ENCODE measurements at regions not wholly inside any gene's neighbourhood (a gene's known extent, or its start where the extent isn't known, plus 50 kb on each side); places are given as distances from the start of the nearest gene placed in this dataset.
A peak's percentile ranks its signal among the peaks of the same experiment; 100 is the strongest.
"Not testable (repeated sequence)": the region's sequence is repeated elsewhere in the genome, so short reads cannot be mapped to it uniquely, and the experiment has no call there.

DNA sequence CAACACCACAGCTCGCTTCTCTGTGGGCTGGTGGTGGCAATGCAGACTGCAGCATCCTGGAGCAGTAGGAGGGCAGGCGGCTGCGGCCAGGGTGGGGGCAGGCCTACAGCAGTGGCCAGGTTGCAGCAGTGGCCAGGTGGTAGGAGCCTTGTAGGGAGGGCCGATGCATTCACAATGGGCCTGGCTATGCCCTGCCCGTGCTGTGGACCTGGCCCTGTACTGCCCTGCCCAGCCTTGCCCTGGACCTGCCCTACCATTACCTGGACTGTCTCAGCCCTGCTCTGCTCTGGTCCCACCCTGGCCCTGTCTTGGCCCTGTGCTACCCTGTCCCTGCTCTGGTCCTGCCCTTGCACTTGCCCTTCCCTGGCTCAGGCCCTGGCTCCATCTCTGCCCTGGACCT, 226.0 kb downstream of the LIPI start:
- not testable (repeated sequence) for H3K36me3 Mint-ChIP-seq; DNase-seq; H3K27me3 Mint-ChIP-seq; H3K4me1 Mint-ChIP-seq; H3K9me3 Mint-ChIP-seq; H3K27ac Mint-ChIP-seq; ATAC-seq (replicated peaks); H3K4me3 Mint-ChIP-seq

DNA sequence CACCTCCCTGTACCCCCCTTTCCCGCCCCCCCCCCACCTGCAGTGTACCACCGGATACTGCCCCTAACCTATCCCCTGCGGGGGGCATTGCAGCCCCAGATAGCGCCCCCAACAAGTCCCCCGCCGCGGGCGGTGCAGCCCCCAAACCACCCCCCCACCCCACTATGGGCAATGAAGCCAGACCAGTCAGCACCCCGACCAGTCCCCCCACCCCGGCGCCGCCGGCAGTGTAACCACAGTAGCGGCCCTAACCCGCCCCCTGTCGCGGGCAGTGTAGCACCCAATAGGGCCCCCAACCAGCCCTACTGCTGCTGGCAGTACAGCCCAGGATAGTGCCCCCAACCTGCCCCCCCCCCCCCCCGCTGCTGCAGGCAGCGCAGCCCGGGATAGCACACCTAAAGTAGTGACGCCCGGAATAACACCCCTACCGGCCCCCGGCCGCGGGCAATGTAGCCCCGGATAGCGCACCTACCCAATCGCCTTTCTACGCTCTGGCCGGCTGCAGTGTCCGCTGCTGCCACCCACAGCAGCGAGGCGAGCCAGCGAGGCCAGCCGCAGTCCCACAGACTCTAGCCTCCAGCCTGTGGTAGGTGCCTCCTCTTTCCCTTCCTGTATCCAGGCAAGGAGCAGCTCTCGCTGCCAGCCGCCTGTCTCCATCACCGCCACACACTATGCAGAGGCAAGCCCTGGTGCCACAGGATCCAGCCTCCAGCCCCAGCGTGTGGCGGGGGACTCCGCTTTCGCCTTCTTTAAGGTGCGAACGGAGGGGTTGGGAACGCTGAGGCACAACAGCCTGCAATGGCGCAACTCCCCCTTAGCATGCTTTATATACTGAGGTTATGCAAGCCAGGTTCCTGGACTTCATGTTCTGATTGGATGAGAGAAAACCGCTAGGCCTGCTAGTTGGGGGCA, 229.3 kb downstream of the LIPI start:
- peak overlapping the region in 1 of 2 donors; percentile 4 for H3K4me3 Mint-ChIP-seq
- not testable (repeated sequence) for H3K36me3 Mint-ChIP-seq; ATAC-seq (replicated peaks); H3K27me3 Mint-ChIP-seq; H3K4me1 Mint-ChIP-seq; DNase-seq; H3K9me3 Mint-ChIP-seq; H3K27ac Mint-ChIP-seq

DNA sequence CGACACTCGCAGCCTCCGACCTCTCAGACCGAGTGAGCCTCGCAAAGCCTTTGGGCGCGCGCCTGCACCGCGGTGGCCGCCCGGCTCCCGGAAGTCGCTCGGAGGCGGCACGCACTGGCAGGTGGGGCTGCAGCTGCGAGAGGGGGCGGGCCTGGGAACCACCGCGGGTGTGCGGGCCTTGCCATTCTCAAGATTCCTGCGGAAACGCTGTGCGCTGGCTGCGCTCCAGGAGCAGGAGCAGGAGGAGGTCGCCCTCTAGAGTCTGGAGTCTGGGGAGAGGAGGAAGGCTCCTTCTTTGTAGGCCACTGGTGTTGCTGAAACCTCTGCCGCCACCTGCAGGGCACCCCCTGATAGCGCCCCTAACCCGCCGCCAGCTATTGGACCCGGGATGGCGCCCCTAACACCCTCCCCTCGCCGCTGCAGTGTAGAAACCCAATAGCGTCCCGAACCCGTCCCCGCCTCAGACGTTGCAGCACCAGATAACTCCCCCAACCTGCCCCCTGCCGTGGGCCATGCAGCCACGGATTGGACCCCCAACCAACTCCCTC, 230.6 kb downstream of the LIPI start:
- not testable (repeated sequence) for H3K27ac Mint-ChIP-seq, H3K9me3 Mint-ChIP-seq, H3K27me3 Mint-ChIP-seq, H3K4me1 Mint-ChIP-seq, H3K36me3 Mint-ChIP-seq, DNase-seq
- H3K4me3 Mint-ChIP-seq, result peak overlapping the region; percentile 60 to 92
- ATAC-seq (replicated peaks), result peak; percentile 79 to 93

DNA sequence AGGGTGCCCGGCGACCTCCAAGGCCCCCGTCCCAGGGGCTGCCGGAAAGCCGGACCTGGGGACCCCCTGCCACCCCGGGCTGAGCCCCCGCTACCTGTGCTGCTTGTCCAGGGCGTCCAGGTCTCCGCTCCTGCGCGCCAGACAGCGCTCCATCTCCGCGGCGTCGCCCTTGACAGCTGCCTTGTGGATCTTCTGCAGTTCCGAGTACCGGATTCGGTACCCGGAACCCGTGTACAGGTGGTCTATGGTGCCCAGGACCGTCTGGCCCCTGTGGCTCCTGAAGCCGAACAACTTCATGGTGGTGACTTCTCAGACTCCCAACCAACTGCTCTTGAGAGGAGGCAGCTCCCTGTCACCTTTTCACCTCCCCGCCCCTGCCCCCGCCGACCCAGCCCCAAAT, 231.1 kb downstream of the LIPI start:
- not testable (repeated sequence) for H3K9me3 Mint-ChIP-seq

DNA sequence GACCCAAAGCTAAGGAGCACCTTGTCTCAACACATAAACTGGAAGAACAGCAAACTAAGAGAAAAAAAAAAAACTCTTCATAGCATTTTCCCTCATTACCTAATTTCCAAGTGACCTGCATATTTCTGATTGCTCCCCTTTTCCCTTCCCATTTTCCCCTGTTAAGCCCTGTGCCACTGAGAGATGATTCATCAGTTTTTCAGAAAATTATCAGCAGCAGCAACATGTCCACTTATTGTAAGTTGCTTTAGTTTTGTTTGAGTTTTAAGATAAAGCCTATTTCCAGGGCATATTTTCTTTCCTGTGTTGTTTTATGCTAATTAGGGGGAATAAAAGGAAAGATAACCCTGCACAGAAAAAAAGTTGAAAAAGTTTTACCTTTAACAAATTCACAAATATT, 236.2 kb downstream of the LIPI start:
- DNase-seq; H3K9me3 Mint-ChIP-seq; H3K27me3 Mint-ChIP-seq; ATAC-seq (replicated peaks); H3K4me1 Mint-ChIP-seq; H3K27ac Mint-ChIP-seq; H3K4me3 Mint-ChIP-seq; H3K36me3 Mint-ChIP-seq: not testable (repeated sequence)

More for the DNA sequence above, 231.1 kb downstream of the LIPI start:
- H3K36me3 Mint-ChIP-seq, H3K4me1 Mint-ChIP-seq, H3K27ac Mint-ChIP-seq, H3K27me3 Mint-ChIP-seq, DNase-seq: not testable (repeated sequence)
- peak overlapping the region in 1 of 2 donors; percentile 92 for H3K4me3 Mint-ChIP-seq
- ATAC-seq (replicated peaks), result peak in 1 of 2 donors; percentile 40

DNA sequence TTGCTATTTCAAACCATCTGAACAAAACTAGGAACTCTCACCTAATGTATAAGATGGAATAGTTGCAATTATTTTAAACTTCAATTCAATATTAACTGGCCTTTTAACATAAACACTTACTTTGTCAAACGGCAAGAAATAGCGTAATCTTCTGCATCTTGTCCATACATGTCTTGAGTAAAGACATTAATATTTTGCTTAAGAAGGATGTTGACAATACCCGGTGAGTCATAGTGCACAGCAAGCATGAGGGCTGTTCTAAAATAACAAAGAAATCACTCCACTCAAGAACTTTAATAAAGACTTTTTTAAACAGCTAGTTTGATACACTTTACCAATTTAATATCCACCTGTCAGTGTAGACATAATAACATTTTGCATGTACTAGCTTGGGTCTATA, 240.9 kb downstream of the LIPI start:
- H3K4me3 Mint-ChIP-seq; H3K27me3 Mint-ChIP-seq; DNase-seq; H3K36me3 Mint-ChIP-seq; H3K4me1 Mint-ChIP-seq; H3K27ac Mint-ChIP-seq; H3K9me3 Mint-ChIP-seq; ATAC-seq (replicated peaks): not testable (repeated sequence)

DNA sequence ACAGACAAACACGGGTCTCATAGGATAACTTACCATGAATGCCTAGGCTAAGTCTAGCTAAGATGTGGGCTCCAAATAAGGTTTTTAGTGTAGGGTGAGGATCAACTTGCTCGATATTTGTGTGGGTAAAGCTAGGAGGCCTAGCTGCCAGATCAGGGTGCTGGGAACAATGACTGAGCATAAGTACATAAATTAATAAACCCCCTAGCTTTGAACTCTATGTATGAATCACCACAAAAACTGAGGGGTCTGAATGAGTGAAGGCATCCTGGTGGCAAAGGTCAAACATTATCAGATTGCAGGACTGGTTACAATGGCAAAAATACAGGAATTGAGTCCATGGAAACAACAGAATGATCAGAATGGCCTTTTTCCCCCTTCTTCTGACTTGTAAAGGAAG, 241.8 kb downstream of the LIPI start:
- ATAC-seq (replicated peaks); H3K27ac Mint-ChIP-seq; H3K36me3 Mint-ChIP-seq; DNase-seq; H3K27me3 Mint-ChIP-seq; H3K9me3 Mint-ChIP-seq; H3K4me1 Mint-ChIP-seq; H3K4me3 Mint-ChIP-seq: not testable (repeated sequence)

DNA sequence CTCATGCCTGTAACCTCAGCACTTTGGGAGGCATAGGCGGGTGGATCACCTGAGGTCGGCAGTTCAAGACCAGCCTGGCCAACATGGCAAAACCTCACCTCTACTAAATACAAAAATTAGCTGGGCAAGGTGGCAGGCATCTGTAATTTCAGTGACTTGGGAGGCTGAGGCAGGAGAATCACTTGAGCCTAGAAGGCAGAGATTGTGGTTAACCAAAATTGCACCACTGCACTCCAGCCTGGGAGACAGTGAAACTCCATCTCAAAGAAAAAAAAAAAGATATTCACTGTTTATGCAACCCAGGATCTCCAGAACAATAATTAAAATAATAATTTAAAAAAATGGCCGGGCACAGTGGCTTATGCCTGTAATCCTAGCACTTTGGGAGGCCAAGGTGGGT, 247.5 kb downstream of the LIPI start:
- H3K36me3 Mint-ChIP-seq; H3K9me3 Mint-ChIP-seq; ATAC-seq (replicated peaks); H3K4me3 Mint-ChIP-seq; DNase-seq; H3K27me3 Mint-ChIP-seq; H3K4me1 Mint-ChIP-seq; H3K27ac Mint-ChIP-seq: not testable (repeated sequence)

DNA sequence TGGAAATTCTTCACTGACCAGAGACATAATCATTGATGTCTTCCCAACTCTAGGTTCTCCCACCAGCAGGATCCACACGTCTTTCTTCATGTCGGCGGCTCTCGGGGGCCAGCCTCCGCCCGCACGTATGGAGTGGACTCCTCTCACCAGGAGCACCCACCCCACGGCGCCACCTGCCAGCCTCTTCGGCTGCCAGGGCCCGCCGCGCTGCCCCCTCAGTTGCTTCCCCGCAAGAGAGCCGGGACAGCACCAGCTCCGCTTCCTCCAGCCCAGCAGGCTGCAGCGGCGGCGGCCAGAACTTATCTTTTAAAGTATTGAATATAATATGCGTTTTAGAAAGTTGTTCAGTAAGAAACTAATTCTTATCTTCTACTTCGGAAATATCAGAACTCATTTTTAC, 273.5 kb downstream of the LIPI start:
- H3K27me3 Mint-ChIP-seq, result no peaks in the 10 kb centered on the region
- H3K4me1 Mint-ChIP-seq, result no peaks in the 10 kb centered on the region
- no peak overlapping the region for H3K4me3 Mint-ChIP-seq
- ATAC-seq (replicated peaks) (no peak), DNase-seq (no peak)
- peaks cover 0 to 2% of the 10 kb centered on the region in 2 donors for H3K9me3 Mint-ChIP-seq
- no peak overlapping the region for H3K27ac Mint-ChIP-seq
- peaks cover 0 to 4% of the 10 kb centered on the region in 2 donors for H3K36me3 Mint-ChIP-seq

DNA sequence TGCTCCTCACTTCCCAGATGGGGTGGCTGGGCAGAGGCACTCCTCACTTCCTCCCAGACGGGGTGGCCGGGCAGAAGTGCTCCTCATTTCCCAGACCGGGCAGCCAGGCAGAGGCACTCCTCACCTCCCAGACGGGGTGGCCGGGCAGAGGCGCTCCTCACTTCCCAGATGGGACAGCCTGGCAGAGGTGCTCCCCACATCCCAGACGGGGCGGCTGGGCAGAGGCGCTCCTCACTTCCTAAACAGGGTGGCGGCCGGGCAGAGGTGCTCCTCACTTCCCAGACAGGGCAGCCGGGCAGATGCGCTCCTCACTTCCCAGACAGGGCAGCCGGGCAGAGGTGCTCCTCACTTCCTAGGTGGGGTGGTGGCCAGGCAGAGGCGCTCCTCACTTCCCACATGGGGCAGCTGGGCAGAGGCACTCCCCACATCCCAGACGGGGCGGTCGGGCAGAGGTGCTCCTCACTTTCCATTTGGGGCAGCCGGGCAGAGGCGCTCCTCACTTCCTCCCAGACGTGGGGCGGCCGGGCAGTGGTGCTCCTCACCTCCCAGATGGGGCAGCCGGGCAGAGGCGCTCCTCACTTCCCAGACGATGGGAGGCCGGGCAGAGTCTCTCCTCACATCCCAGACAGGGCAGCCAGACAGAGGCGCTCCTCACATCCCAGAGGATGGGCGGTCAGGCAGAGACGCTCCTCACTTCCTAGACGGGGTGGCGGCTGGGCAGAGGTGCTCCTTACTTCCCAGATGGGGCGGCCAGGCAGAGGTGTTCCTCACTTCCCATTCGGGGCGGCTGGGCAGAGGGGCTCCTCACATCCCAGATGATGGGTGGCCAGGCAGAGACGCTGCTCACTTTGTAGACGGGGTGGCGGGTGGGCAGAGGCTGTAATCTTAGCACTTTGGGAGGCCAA, 274.5 kb downstream of the LIPI start:
- H3K36me3 Mint-ChIP-seq; H3K4me3 Mint-ChIP-seq; H3K27me3 Mint-ChIP-seq; ATAC-seq (replicated peaks); DNase-seq; H3K27ac Mint-ChIP-seq; H3K9me3 Mint-ChIP-seq; H3K4me1 Mint-ChIP-seq: not testable (repeated sequence)

DNA sequence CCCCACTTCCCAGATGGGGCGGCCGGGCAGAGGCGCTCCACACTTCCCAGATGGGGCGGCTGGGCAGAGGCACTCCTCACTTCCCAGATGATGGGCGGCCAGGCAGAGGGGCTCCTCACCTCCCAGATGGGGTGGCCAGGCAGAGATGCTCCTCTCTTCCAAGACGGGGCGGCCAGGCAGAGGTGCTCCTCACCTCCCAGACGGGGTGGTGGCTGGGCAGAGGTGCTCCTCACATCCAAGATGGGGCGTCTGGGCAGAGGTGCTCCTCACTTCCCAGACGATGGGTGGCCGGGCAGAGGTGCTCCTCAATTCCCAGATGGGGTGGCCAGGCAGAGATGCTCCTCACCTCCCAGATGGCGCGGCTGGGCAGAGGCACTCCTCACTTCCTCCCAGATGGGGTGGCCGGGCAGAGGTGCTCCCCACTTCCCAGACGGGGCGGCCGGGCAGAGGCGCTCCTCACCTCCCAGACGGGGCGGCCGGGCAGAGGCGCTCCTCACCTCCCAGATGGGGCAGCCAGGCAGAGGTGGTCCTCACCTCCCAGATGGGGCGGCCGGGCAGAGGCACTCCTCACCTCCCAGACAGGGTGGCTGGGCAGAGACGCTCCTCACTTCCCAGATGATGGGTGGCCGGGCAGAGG, 275.2 kb downstream of the LIPI start:
- not testable (repeated sequence) for ATAC-seq (replicated peaks); H3K36me3 Mint-ChIP-seq; H3K9me3 Mint-ChIP-seq; H3K4me3 Mint-ChIP-seq; H3K27ac Mint-ChIP-seq; H3K27me3 Mint-ChIP-seq; H3K4me1 Mint-ChIP-seq; DNase-seq

DNA sequence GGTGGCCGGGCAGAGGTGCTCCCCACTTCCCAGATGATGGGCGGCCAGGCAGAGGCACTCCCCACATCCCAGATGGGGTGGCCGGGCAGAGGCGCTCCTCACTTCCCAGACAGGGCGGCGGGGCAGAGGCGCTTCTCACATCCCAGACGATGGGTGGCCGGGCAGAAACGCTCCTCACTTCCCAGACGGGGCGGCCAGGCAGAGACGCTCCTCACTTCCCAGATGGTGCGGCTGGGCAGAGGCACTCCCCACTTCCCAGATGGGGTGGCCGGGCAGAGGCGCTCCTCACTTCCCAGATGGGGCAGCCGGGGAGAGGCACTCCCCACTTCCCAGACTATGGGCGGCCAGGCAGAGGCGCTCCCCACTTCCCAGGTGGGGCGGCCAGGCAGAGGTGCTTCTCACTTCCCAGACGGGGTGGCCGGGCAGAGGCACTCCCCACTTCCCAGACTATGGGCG, 275.8 kb downstream of the LIPI start:
- not testable (repeated sequence) for H3K9me3 Mint-ChIP-seq; H3K27ac Mint-ChIP-seq; H3K4me3 Mint-ChIP-seq; H3K4me1 Mint-ChIP-seq; H3K27me3 Mint-ChIP-seq; ATAC-seq (replicated peaks); H3K36me3 Mint-ChIP-seq; DNase-seq

DNA sequence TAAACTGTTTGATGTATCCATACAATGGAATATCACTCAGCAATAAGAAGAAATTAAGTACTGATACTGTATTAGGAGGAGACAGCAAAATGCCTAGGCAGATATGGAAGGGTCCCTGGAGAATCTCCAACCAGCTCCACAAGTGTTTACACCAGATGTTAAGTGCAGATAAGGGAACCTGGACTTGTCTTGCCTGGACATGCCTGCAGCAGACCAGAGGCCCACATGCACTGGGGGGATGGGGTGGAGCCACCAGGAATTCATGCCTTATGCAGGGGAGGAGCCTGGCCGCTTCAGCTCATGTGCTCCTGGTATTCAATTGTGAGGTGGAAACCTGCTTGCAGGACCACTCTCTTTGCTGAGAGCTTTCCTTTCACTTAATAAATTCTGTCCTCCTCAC, 287.6 kb downstream of the LIPI start:
- H3K4me1 Mint-ChIP-seq; ATAC-seq (replicated peaks); H3K9me3 Mint-ChIP-seq; H3K27me3 Mint-ChIP-seq; H3K27ac Mint-ChIP-seq; DNase-seq; H3K36me3 Mint-ChIP-seq; H3K4me3 Mint-ChIP-seq: not testable (repeated sequence)

DNA sequence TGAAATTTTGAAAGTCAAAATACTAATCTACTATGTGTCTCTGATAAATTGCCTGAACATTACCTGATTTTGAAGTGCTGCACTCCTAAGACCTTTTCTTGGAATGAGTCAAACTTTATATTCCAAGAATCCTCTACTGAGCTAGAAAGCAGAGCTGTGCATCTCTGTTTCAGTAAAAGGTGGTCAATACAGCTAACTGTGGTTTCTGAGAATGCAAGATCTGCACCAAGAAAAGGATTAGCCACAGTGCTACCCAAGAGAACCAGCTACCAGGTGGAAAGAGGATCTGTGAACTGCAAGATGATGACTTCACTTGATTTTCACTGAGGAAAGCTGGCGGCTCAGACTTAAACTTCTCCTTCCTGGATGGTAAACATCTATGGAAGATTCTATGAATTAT, 289.3 kb downstream of the LIPI start:
- H3K4me1 Mint-ChIP-seq; ATAC-seq (replicated peaks); H3K36me3 Mint-ChIP-seq; H3K27me3 Mint-ChIP-seq; H3K4me3 Mint-ChIP-seq; DNase-seq; H3K27ac Mint-ChIP-seq; H3K9me3 Mint-ChIP-seq: not testable (repeated sequence)
